DOHH2 (cell line): ENCODE measurements at regions not wholly inside any gene's neighbourhood (a gene's known extent, or its start where the extent isn't known, plus 50 kb on each side); places are given as distances from the start of the nearest gene placed in this dataset.

ENCODE experiments used
- H3F3A ChIP-seq: fragments of 200-600 bp; sonication (generic), shearing (Covaris generic); 2 replicates; pipeline ENCODE4 v1.6.0; 2016; ENCODE audit warnings: antibody characterized with exemption, mild to moderate bottlenecking; ENCODE audit not compliant: control insufficient read depth, insufficient read depth
- H3K27ac ChIP-seq: fragments of 200-600 bp; sonication (generic); 2 replicates; pipeline ENCODE4 v1.5.1; 2014; ENCODE audit warnings: low read depth, mild to moderate bottlenecking, low read length, moderate library complexity
- H3K27me3 ChIP-seq: fragments of 200-600 bp; sonication (generic); 2 replicates; pipeline ENCODE4 v1.6.1; 2014; ENCODE audit warnings: mild to moderate bottlenecking, low read length, mixed read lengths; ENCODE audit not compliant: control insufficient read depth
- H3K36me3 ChIP-seq: fragments of 200-600 bp; sonication (generic); 2 replicates; pipeline ENCODE4 v1.6.1; 2014; ENCODE audit warnings: mild to moderate bottlenecking, low read length, moderate library complexity, mixed read lengths; ENCODE audit not compliant: control insufficient read depth
- H3K4me1 ChIP-seq: fragments of 200-600 bp; sonication (generic); 2 replicates; pipeline ENCODE4 v1.6.1; 2014; ENCODE audit warnings: mild to moderate bottlenecking, low read length, mixed read lengths; ENCODE audit not compliant: control insufficient read depth
- H3K4me2 ChIP-seq: fragments of 200-600 bp; sonication (generic); 2 replicates; pipeline ENCODE4 v1.6.0; 2014; ENCODE audit warnings: mild to moderate bottlenecking, low read length, moderate library complexity
- H3K4me3 ChIP-seq: fragments of 200-600 bp; sonication (generic); 2 replicates; pipeline ENCODE4 v1.5.1; 2014; ENCODE audit warnings: mild to moderate bottlenecking, low read length, mixed read lengths
- H3K79me2 ChIP-seq: fragments of 200-600 bp; sonication (generic); 2 replicates; pipeline ENCODE4 v1.6.1; 2014; ENCODE audit warnings: mild to moderate bottlenecking, low read length, mixed read lengths; ENCODE audit not compliant: control insufficient read depth
- H3K9me2 ChIP-seq: fragments of 200-600 bp; sonication (generic); replicated peaks from 2 replicates; pipeline ENCODE4 v1.6.1; 2014; ENCODE audit warnings: mild to moderate bottlenecking, low read length, mixed read lengths; ENCODE audit not compliant: control insufficient read depth
- H3K9me3 ChIP-seq: fragments of 200-600 bp; sonication (generic); 2 replicates; pipeline ENCODE4 v1.6.1; 2014; ENCODE audit warnings: antibody characterized with exemption, low read length, mixed read lengths; ENCODE audit not compliant: control insufficient read depth, insufficient read depth
- H4K20me1 ChIP-seq: fragments of 200-600 bp; sonication (generic); 2 replicates; pipeline ENCODE4 v1.6.0; 2014; ENCODE audit warnings: low read depth, mild to moderate bottlenecking, antibody characterized with exemption, low read length, moderate library complexity; ENCODE audit not compliant: control insufficient read depth, insufficient read depth
- CTCF ChIP-seq: fragments of 200-600 bp; sonication (generic); IDR thresholded peaks from one replicate; pipeline ENCODE4 v1.5.1; 2014; ENCODE audit warnings: antibody characterized with exemption, mild to moderate bottlenecking, low read depth, low read length; ENCODE audit not compliant: poor library complexity, severe bottlenecking
- EZH2phosphoT487 ChIP-seq: fragments of 200-600 bp; sonication (generic); IDR thresholded peaks from 2 replicates; pipeline ENCODE4 v1.6.1; 2017; ENCODE audit warnings: borderline replicate concordance, mild to moderate bottlenecking, antibody characterized with exemption, low read length, moderate library complexity, mixed read lengths

- Histone ChIP-seq H3K4me1 (no peaks in the 10 kb centered on the region), H3K4me3 (no peak overlapping the region), H4K20me1 (no peaks in the 10 kb centered on the region), H3F3A (no peaks in the 10 kb centered on the region), H3K36me3 (no peaks in the 10 kb centered on the region), H3K4me2 (no peak overlapping the region), H3K79me2 (no peaks in the 10 kb centered on the region), H3K9me2 (no peaks in the 10 kb centered on the region), H3K27ac (no peak overlapping the region), H3K27me3 (no peaks in the 10 kb centered on the region), H3K9me3 (no peaks in the 10 kb centered on the region)
- no peak for TF ChIP-seq CTCF
- TF ChIP-seq EZH2phosphoT487, result no peak
Measured at GRCh38 chr11:104668797-104669463, 229.3 kb downstream of the CASP12 start.

- Histone ChIP-seq H3K4me1 (no peaks in the 10 kb centered on the region), H3K79me2 (no peaks in the 10 kb centered on the region), H3K4me3 (no peak overlapping the region), H3K27me3 (no peaks in the 10 kb centered on the region), H3K9me3 (no peaks in the 10 kb centered on the region), H3K36me3 (no peaks in the 10 kb centered on the region), H4K20me1 (no peaks in the 10 kb centered on the region), H3K4me2 (no peak overlapping the region), H3K9me2 (no peaks in the 10 kb centered on the region), H3F3A (no peaks in the 10 kb centered on the region), H3K27ac (no peak overlapping the region)
- TF ChIP-seq CTCF (no peak), EZH2phosphoT487 (no peak)
Measured at GRCh38 chr11:104666624-104667023, 231.6 kb downstream of the CASP12 start.

- TF ChIP-seq CTCF (no peak), EZH2phosphoT487 (no peak)
Measured at GRCh38 chr11:104665641-104666040, 232.6 kb downstream of the CASP12 start.

More at GRCh38 chr11:104665641-104666040, 232.6 kb downstream of the CASP12 start:
- Histone ChIP-seq H3K4me1 (no peaks in the 10 kb centered on the region), H3K27me3 (no peaks in the 10 kb centered on the region), H3K4me3 (no peak overlapping the region), H3F3A (no peaks in the 10 kb centered on the region), H3K36me3 (no peaks in the 10 kb centered on the region), H3K9me3 (no peaks in the 10 kb centered on the region), H3K79me2 (no peaks in the 10 kb centered on the region), H4K20me1 (no peaks in the 10 kb centered on the region), H3K4me2 (no peak overlapping the region), H3K27ac (no peak overlapping the region), H3K9me2 (no peaks in the 10 kb centered on the region)
